HepG2 (cell line): ENCODE measurements at regions not wholly inside any gene's neighbourhood (a gene's known extent, or its start where the extent isn't known, plus 50 kb on each side); places are given as distances from the start of the nearest gene placed in this dataset.

Source experiments
- DZIP1 ChIP-seq: sonication (generic); formaldehyde crosslinking; IDR thresholded peaks from 2 replicates; pipeline ENCODE4 v1.5.0; 2020; ENCODE audit warnings: mild to moderate bottlenecking, missing genetic modification reagents
- small RNA-seq, 3 experiments: library from RNA; depleted of rRNA; stranded (forward); fragments of <200 nt; gene quantifications; one replicate each; pipeline ENCODE3, GENCODE V24; 2012; ENCODE audit warnings: low read depth in 2 of 3, low replicate concordance in 1 of 3; ENCODE audit not compliant: insufficient read length in 3 of 3, insufficient read depth in 2 of 3

DNA sequence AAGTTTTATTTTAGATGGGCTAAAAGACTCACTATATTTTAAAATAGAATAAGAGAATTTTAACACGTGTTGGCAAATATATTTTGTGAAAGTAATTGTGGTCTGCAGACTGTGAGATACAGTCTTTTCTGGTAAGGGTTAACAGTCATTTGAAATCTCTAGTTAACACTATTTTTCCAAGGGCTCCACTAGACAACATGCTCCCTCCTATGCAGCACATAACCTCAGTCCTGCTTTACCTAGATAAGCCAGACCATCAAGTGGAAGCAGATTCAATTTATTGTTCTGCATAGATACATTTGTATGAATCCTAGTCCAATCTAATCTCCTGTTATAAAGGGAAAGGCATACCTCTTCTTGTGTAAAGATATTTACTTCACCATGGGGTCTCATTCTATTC, 133.2 kb upstream of the CT83 start (continued):
- no peak for TF ChIP-seq DZIP1

Small RNA genes lying in the stretch of these regions (small RNA-seq; reads per million reads assigned to genes)
- 0 to 0.33 (median 0.10) reads per million in 3 experiments for gene RNU6-1323P
